PC-9 (cell line): ENCODE measurements at regions not wholly inside any gene's neighbourhood (a gene's known extent, or its start where the extent isn't known, plus 50 kb on each side); places are given as distances from the start of the nearest gene placed in this dataset.

ENCODE experiments used
- BruUV-seq: library from RNA; stranded (reverse); fragments of 400-500 nt; replicated peaks from 2 replicates; lab custom pipeline; 2021; lab: Mats Ljungman, UMichigan
- CTCF ChIA-PET: fragments of 300-600 bp; sonication (Branson Sonifier 250); formaldehyde crosslinking; loops from one replicate; lab custom pipeline; 2022; ENCODE audit warnings: antibody characterized with exemption; lab: Charles Lee
- POLR2A ChIA-PET: fragments of 300-600 bp; sonication (Branson Sonifier 250); formaldehyde crosslinking; loops from one replicate; lab custom pipeline; 2022; ENCODE audit warnings: antibody characterized with exemption; ENCODE audit not compliant: unreplicated experiment; lab: Charles Lee
- DNase-seq, 2 experiments: peaks; one replicate each; pipeline versions ENCODE4 v3.0.0 to v3.0.0-alpha.2; 2015 to 2022; ENCODE audit warnings: mixed read lengths in 1 of 2
- H2AFZ ChIP-seq: fragments of 200-600 bp; sonication (generic); 2 replicates; pipeline ENCODE4 v1.8.1; 2017; ENCODE audit warnings: antibody characterized with exemption
- H3F3A ChIP-seq: fragments of 200-600 bp; sonication (generic); 2 replicates; pipeline ENCODE4 v1.8.1; 2017; ENCODE audit warnings: antibody characterized with exemption, mild to moderate bottlenecking, low read depth; ENCODE audit not compliant: insufficient read depth
- H3K27ac ChIP-seq: fragments of 200-600 bp; sonication (generic); 2 replicates; pipeline ENCODE4 v1.6.1; 2016; ENCODE audit warnings: mixed run types
- H3K27me3 ChIP-seq: fragments of 200-600 bp; sonication (generic); 2 replicates; pipeline ENCODE4 v1.6.1; 2016; ENCODE audit warnings: low read depth, mixed run types; ENCODE audit not compliant: insufficient read depth
- H3K36me3 ChIP-seq: fragments of 200-600 bp; sonication (generic); 2 replicates; pipeline ENCODE4 v1.6.1; 2016; ENCODE audit warnings: low read depth, mixed run types
- H3K4me1 ChIP-seq: fragments of 200-600 bp; sonication (generic); replicated peaks from 2 replicates; pipeline ENCODE4 v1.6.1; 2016; ENCODE audit warnings: mixed run types; ENCODE audit not compliant: insufficient read depth
- H3K4me2 ChIP-seq: fragments of 200-600 bp; sonication (generic); 2 replicates; pipeline ENCODE4 v1.6.1; 2017; ENCODE audit warnings: mixed run types
- H3K4me3 ChIP-seq: fragments of 200-600 bp; sonication (generic); 2 replicates; pipeline ENCODE4 v1.6.1; 2016; ENCODE audit warnings: mixed run types
- H3K79me2 ChIP-seq: fragments of 200-600 bp; sonication (generic); 2 replicates; pipeline ENCODE4 v1.6.1; 2017; ENCODE audit warnings: low read depth, mixed run types
- H3K9me2 ChIP-seq: fragments of 200-600 bp; sonication (generic); 2 replicates; pipeline ENCODE4 v1.8.1; 2017; ENCODE audit warnings: mild to moderate bottlenecking; ENCODE audit not compliant: insufficient read depth
- H3K9me3 ChIP-seq: fragments of 200-600 bp; sonication (generic); 2 replicates; pipeline ENCODE4 v1.8.1; 2016; ENCODE audit warnings: low read depth; ENCODE audit not compliant: insufficient read depth
- H4K20me1 ChIP-seq: fragments of 200-600 bp; sonication (generic); 2 replicates; pipeline ENCODE4 v1.8.1; 2017; ENCODE audit not compliant: insufficient read depth
- EZH2 ChIP-seq: fragments of 200-600 bp; sonication (generic); IDR thresholded peaks from 2 replicates; pipeline ENCODE4 v1.8.0; 2017; ENCODE audit warnings: antibody characterized with exemption, low read depth
- intact Hi-C: fragments of 100-400 bp; cut with micrococcal nuclease; formaldehyde crosslinking; loops from one replicate; pipeline ENCODE4 v1.10.0; 2022; ENCODE audit not compliant: unreplicated experiment
- TF ChIP-seq, protein P1 (sequence below): fragments of 200-600 bp; sonication (generic); conservative IDR thresholded peaks from 2 replicates; pipeline ENCODE4 v1.6.1; 2017; ENCODE audit warnings: mixed run types, antibody characterized with exemption, mild to moderate bottlenecking, moderate library complexity

DNA sequence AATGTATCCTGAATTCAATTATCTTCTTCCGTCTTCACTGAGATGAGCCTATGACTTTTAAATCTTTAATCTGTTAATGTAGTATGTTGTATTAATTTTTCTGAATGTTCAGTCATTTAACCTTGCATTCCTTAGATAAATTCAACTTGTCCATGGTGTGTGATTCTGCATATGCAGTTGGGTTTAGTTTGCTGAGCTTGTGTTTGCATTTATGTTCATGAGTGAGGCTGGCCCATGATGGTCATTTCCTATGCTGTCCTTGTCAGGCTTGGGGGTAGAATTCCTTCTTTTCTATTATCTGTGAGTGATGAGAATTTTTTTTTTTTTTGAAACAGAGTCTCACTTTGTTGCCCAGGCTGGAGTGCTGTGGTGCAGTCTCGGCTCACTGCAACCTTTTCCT, 131.8 kb upstream of the COL5A1 start:
- Histone ChIP-seq H3K9me3 (no peaks in the 10 kb centered on the region), H3K36me3 (no peaks in the 10 kb centered on the region), H3K4me3 (no peak overlapping the region), H2AFZ (no peak overlapping the region), H4K20me1 (no peaks in the 10 kb centered on the region), H3K79me2 (no peaks in the 10 kb centered on the region), H3K4me2 (no peak overlapping the region), H3K4me1 (no peaks in the 10 kb centered on the region), H3F3A (no peaks in the 10 kb centered on the region), H3K27ac (no peak overlapping the region), H3K9me2 (no peaks in the 10 kb centered on the region), H3K27me3 (peaks cover 37% of the 10 kb centered on the region)
- TF ChIP-seq, protein P1, sequence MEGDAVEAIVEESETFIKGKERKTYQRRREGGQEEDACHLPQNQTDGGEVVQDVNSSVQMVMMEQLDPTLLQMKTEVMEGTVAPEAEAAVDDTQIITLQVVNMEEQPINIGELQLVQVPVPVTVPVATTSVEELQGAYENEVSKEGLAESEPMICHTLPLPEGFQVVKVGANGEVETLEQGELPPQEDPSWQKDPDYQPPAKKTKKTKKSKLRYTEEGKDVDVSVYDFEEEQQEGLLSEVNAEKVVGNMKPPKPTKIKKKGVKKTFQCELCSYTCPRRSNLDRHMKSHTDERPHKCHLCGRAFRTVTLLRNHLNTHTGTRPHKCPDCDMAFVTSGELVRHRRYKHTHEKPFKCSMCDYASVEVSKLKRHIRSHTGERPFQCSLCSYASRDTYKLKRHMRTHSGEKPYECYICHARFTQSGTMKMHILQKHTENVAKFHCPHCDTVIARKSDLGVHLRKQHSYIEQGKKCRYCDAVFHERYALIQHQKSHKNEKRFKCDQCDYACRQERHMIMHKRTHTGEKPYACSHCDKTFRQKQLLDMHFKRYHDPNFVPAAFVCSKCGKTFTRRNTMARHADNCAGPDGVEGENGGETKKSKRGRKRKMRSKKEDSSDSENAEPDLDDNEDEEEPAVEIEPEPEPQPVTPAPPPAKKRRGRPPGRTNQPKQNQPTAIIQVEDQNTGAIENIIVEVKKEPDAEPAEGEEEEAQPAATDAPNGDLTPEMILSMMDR = no peak
- no peak for TF ChIP-seq EZH2
- intact Hi-C loops = no loop called here
- ChIA-PET CTCF (no interaction called here), POLR2A (no interaction called here)
- DNase-seq = no peak
- BruUV-seq = no TSS peak

GRCh38 chr9:134514503-134514902, 127.1 kb upstream of the COL5A1 start:
- no TSS peak for BruUV-seq
- ChIA-PET CTCF (no interaction called here), POLR2A (no interaction called here)
- H3F3A ChIP-seq = no peaks in the 10 kb centered on the region
- intact Hi-C loops = no loop called here
- H2AFZ ChIP-seq = no peak overlapping the region
- H3K79me2 ChIP-seq = no peaks in the 10 kb centered on the region
- H3K36me3 ChIP-seq = no peaks in the 10 kb centered on the region
- H3K9me3 ChIP-seq = no peaks in the 10 kb centered on the region
- TF ChIP-seq, protein P1 = no peak
- no peak for TF ChIP-seq EZH2
- H3K4me2 ChIP-seq = no peak overlapping the region
- H4K20me1 ChIP-seq = no peaks in the 10 kb centered on the region
- DNase-seq = no peak
- peaks cover 42% of the 10 kb centered on the region for H3K27me3 ChIP-seq
- H3K4me3 ChIP-seq = no peak overlapping the region
- H3K4me1 ChIP-seq = no peaks in the 10 kb centered on the region
- no peak overlapping the region for H3K27ac ChIP-seq
- no peaks in the 10 kb centered on the region for H3K9me2 ChIP-seq

- H3K9me3 ChIP-seq = no peaks in the 10 kb centered on the region
- peak; percentile 48 to 65 for DNase-seq
- no peaks in the 10 kb centered on the region for H3K4me1 ChIP-seq
- intact Hi-C loops = no loop called here
- H3K79me2 ChIP-seq = no peaks in the 10 kb centered on the region
- H3K36me3 ChIP-seq = no peaks in the 10 kb centered on the region
- ChIA-PET POLR2A (interaction anchor here (0.6 kb wide), 1 partner anchor 1485 kb away, joined by 4 read pairs; no protein-coding TSS in a partner anchor), CTCF (interaction anchor here (0.7 kb wide), 1 partner anchor 57 kb away, joined by 3 read pairs; no protein-coding TSS in a partner anchor)
- H3K9me2 ChIP-seq = no peaks in the 10 kb centered on the region
- no TSS peak for BruUV-seq
- no peak overlapping the region for H3K4me3 ChIP-seq
- TF ChIP-seq EZH2 = no peak
- TF ChIP-seq, protein P1 = no peak
- H4K20me1 ChIP-seq = no peaks in the 10 kb centered on the region
- H2AFZ ChIP-seq = no peak overlapping the region
- H3K27ac ChIP-seq = no peak overlapping the region
- H3K4me2 ChIP-seq = no peak overlapping the region
- no peaks in the 10 kb centered on the region for H3F3A ChIP-seq
- peaks cover 41% of the 10 kb centered on the region for H3K27me3 ChIP-seq
Measured at GRCh38 chr9:134515026-134515821, 126.4 kb upstream of the COL5A1 start.
